Activated CD4-positive, alpha-beta T cell treated with anti-CD3 and anti-CD28 coated beads for 4 hours (primary cell): ENCODE measurements at regions not wholly inside any gene's neighbourhood (a gene's known extent, or its start where the extent isn't known, plus 50 kb on each side); places are given as distances from the start of the nearest gene placed in this dataset.
"Not testable (repeated sequence)": the region's sequence is repeated elsewhere in the genome, so short reads cannot be mapped to it uniquely, and the experiment has no call there.

ENCODE experiments used
- DNase-seq, 2 donors: peaks; one replicate each; pipeline ENCODE4 v3.0.0-alpha.2; 2020

DNA sequence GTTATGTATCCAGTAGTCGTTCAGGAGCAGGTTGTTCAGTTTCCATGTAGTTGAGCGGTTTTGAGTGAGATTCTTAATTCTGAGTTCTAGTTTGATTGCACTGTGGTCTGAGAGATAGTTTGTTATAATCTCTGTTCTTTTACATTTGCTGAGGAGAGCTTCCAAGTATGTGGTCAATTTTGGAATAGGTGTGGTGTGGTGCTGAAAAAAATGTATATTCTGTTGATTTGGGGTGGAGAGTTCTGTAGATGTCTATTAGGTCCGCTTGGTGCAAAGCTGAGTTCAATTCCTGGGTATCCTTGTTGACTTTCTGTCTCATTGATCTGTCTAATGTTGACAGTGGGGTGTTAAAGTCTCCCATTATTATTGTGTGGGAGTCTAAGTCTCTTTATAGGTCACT lies 68.6 kb upstream of the IZUMO1R start:
- DNase-seq, result not testable (repeated sequence)

DNA sequence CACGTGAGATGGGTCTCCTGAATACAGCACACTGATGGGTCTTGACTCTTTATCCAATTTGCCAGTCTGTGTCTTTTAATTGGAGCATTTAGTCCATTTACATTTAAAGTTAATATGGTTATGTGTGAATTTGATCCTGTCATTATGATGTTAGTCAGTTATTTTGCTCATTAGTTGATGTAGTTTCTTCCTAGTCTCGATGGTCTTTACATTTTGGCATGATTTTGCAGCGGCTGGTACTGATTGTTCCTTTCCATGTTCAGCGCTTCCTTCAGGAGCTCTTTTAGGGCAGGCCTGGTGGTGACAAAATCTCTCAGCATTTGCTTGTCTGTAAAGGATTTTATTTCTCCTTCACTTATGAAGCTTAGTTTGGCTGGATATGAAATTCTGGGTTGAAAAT lies 68.0 kb upstream of the IZUMO1R start:
- DNase-seq, result not testable (repeated sequence)

GRCh38 chr11:94237447-94238153 lies 66.8 kb upstream of the IZUMO1R start:
- DNase-seq, result not testable (repeated sequence)

GRCh38 chr11:94238154-94238735 lies 66.1 kb upstream of the IZUMO1R start:
- DNase-seq, result peak in 1 of 2 donors; percentile 1

- not testable (repeated sequence) for DNase-seq
Measured at GRCh38 chr11:94238774-94239173, 65.6 kb upstream of the IZUMO1R start.

DNA sequence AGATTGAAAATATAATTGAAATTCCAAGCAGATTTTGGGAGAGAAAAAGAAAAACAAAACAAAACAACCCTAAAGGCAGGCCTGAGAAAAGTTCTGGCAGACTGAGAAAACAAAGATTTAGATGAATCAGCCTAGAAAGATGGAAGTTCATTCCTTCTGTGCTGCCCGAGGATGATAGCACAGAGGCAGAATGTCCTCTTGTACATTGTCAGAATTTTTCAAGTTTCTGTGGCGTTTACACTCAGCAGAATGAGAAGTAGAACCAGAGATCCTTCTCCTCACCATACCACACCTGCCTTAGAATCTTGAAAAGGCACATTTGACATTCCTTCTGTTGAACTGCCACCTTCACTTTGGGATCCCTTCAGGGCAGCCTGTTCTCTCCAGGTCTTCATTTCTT lies 62.5 kb upstream of the IZUMO1R start:
- DNase-seq, result no peak

DNA sequence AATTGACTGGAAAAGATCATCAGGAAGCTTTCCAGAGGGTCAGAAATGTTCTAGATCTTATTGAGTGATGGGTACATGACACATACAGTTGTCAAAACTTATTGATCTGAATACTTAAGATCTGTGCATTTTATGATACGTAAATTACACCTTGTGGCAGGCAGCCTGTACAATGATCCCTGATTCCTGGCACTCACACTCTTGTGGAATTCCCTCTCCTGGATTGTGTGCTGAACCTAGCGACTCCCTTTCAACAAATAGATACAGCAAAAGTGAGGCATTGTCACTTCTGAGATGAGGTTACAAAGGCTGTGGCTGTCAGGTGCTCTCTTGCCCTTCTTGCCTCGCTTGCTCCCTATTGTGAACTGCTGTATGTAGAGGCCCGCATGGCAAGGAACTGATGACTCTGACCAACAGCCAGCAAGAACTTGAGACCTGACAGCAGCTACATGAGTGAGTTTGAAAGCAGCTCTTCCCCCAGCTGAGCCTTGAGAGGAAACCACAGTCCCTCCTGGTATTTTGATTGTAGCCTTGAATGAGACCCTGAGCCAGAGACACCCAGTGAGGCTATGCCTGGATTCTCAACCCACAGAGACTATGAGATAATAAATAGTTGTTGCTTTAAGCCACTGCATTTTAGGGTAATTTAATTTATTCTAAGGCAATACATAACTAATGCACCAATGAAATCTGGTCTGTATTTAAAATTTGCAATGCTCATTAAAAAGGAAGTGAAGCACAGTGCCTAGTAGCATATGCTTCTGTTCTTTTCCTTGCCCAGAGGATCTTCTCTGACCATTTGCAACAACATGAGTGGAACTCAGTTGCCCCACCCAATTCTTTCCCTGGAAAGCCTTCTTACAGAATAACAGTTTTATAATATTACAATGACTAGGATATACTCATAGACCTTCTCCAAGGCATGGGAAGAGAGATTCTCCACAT lies 60.5 kb upstream of the IZUMO1R start:
- DNase-seq, result no peak

DNA sequence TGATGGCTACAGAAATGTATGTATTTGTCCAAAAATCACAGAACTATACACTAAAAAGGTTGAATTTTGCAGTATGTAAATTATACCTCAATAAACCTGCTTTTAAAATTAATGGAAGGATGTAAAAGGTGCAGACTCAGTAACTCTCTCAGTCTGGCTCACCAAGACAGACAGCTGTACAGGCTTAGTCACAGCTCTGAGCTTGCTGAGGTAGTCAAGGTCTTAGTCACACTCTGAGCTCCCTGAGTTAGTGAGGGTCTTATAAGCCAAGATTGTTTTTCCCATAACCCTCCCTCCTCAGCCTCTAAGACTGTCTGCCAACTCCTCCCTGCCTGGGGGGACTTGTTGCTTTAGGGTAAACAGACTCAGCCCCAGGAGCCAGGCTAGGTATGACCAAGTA lies 59.3 kb upstream of the IZUMO1R start:
- DNase-seq, result no peak

DNA sequence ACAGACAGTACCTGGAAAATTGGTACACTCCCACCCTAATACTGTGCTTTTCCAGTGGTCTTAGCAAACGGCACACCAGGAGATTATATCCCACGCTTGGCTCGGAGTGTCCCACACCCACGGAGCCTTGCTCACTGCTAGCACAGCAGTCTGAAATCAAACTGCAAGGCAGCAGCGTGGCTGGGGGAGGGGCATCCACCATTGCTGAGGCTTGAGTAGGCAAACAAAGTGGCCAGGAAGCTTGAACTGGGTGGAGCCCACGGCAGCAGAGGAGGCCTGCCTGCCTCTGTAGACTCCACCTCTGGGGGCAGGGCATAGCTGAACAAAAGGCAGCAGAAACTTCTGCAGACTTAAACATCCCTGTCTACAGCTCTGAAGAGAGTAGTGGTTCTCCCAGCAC lies 56.1 kb upstream of the IZUMO1R start:
- DNase-seq, result not testable (repeated sequence)

DNA sequence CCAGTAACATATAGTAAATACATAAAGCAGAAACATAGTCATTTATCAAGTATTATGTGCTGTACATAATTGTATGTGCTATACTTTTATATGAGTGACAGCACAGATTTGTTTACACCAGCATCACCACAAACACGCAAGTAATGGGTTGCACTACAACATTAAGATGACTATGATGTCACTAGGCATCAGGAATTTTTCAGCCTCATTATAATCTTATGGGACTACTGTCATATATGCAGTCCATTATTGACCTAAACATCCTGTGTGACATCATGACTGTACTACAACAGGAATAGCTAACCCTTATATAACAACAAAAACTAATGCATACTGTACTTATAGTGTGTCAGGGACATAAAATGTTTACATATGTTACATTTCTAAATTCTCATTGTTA lies 50.2 kb upstream of the IZUMO1R start:
- no peak for DNase-seq
